ENCODE measurements at regions not wholly inside any gene's neighbourhood (a gene's known extent, or its start where the extent isn't known, plus 50 kb on each side); places are given as distances from the start of the nearest gene placed in this dataset.

GRCh38 chr12:42967850-42968249 is 378.3 kb upstream of the PRICKLE1 start:
- no peaks in the 10 kb centered on the region for H3F3A ChIP-seq (ENCODE audit: low read depth)
- H3K4me3 ChIP-seq (ENCODE audit: low read length, poor library complexity, severe bottlenecking): no peak overlapping the region
- H2AFZ ChIP-seq (ENCODE audit: low read length): no peak overlapping the region
- H3K4me2 ChIP-seq (ENCODE audit: low read depth, low read length, poor library complexity, severe bottlenecking): no peak overlapping the region
- H3K36me3 ChIP-seq (ENCODE audit: insufficient read depth, low read length): no peaks in the 10 kb centered on the region
- H3K4me1 ChIP-seq (ENCODE audit: insufficient read depth, low read length, poor library complexity, severe bottlenecking): no peaks in the 10 kb centered on the region
- H3K79me2 ChIP-seq (ENCODE audit: insufficient read depth, low read length): no peaks in the 10 kb centered on the region
- no peak for TF ChIP-seq EZH2phosphoT487 (IDR thresholded peaks at IDR 0.05; ENCODE audit: borderline replicate concordance)
- TF ChIP-seq, protein P1, sequence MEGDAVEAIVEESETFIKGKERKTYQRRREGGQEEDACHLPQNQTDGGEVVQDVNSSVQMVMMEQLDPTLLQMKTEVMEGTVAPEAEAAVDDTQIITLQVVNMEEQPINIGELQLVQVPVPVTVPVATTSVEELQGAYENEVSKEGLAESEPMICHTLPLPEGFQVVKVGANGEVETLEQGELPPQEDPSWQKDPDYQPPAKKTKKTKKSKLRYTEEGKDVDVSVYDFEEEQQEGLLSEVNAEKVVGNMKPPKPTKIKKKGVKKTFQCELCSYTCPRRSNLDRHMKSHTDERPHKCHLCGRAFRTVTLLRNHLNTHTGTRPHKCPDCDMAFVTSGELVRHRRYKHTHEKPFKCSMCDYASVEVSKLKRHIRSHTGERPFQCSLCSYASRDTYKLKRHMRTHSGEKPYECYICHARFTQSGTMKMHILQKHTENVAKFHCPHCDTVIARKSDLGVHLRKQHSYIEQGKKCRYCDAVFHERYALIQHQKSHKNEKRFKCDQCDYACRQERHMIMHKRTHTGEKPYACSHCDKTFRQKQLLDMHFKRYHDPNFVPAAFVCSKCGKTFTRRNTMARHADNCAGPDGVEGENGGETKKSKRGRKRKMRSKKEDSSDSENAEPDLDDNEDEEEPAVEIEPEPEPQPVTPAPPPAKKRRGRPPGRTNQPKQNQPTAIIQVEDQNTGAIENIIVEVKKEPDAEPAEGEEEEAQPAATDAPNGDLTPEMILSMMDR (conservative IDR thresholded peaks at IDR 0.05; ENCODE audit: low read length): no peak
- H4K20me1 ChIP-seq (ENCODE audit: insufficient read depth, low read length, poor library complexity, severe bottlenecking): no peaks in the 10 kb centered on the region
- no peaks in the 10 kb centered on the region for H3K27me3 ChIP-seq (ENCODE audit: insufficient read depth, low read length, poor library complexity, severe bottlenecking)
- no peaks in the 10 kb centered on the region for H3K9me2 ChIP-seq (replicated peaks; ENCODE audit: low read depth, low read length)
- no peak overlapping the region for H3K9ac ChIP-seq (ENCODE audit: low read depth, low read length, poor library complexity, severe bottlenecking)
- 0 out of 2 replicates have a peak, but pooled peaks cover 6% of the 10 kb centered on the region for H3K9me3 ChIP-seq (ENCODE audit: insufficient read depth, low read depth, low read length)

DNA sequence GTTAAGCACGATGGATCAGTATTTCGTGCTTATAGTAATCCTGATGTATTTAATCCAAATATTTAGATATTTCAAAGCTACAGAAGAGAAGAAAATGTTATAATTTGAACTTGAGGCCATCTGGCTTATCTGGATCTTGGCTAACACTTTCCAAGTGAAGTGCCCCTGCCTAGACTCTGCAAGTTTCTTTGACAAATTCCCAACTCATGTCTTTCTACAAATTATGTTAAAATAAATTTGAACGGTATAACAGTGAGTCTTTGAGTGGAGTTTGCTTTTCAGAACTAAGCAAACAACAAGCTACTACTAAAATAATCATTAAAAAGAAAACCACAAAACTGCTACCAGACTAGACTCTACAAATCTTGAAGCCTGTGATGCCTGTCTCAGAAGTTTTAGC is 374.4 kb upstream of the PRICKLE1 start:
- no peak overlapping the region for H3K4me2 ChIP-seq (ENCODE audit: low read depth, low read length, poor library complexity, severe bottlenecking)

DNA sequence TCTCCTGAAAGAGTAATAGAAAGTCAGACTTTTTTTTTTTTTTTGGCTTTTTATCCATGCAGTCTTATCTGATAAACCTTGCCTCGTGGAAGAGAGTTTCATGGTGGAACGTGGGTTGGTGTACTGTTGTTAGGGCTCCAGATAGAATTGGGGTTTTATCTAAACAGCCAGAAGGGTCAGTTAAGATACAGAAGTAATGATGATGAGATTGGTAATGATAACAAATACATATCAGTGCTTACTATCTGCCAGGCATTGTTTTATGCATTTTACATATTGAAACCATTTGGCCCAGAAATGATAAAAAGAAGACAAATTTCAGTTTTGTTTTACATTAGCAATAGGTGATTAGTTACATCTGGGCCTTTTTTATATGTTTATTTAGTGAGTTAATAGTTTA is 372.8 kb upstream of the PRICKLE1 start:
- Histone ChIP-seq H3K79me2 (ENCODE audit: insufficient read depth, low read length) (no peaks in the 10 kb centered on the region), H2AFZ (ENCODE audit: low read length) (no peak overlapping the region), H3K4me2 (ENCODE audit: low read depth, low read length, poor library complexity, severe bottlenecking) (no peak overlapping the region), H3K4me3 (ENCODE audit: low read length, poor library complexity, severe bottlenecking) (no peak overlapping the region), H3K27me3 (ENCODE audit: insufficient read depth, low read length, poor library complexity, severe bottlenecking) (no peaks in the 10 kb centered on the region), H3K9me3 (ENCODE audit: insufficient read depth, low read depth, low read length) (no peaks in the 10 kb centered on the region), H3K9ac (ENCODE audit: low read depth, low read length, poor library complexity, severe bottlenecking) (no peak overlapping the region), H4K20me1 (ENCODE audit: insufficient read depth, low read length, poor library complexity, severe bottlenecking) (no peaks in the 10 kb centered on the region), H3F3A (ENCODE audit: low read depth) (no peaks in the 10 kb centered on the region), H3K36me3 (ENCODE audit: insufficient read depth, low read length) (no peaks in the 10 kb centered on the region), H3K9me2 (replicated peaks; ENCODE audit: low read depth, low read length) (no peaks in the 10 kb centered on the region), H3K4me1 (ENCODE audit: insufficient read depth, low read length, poor library complexity, severe bottlenecking) (no peaks in the 10 kb centered on the region)
- no peak for TF ChIP-seq EZH2phosphoT487 (IDR thresholded peaks at IDR 0.05; ENCODE audit: borderline replicate concordance)
- TF ChIP-seq, protein P1 (conservative IDR thresholded peaks at IDR 0.05; ENCODE audit: low read length): no peak

More for the DNA sequence above, 374.4 kb upstream of the PRICKLE1 start:
- Histone ChIP-seq H2AFZ (ENCODE audit: low read length) (no peak overlapping the region), H3K27me3 (ENCODE audit: insufficient read depth, low read length, poor library complexity, severe bottlenecking) (no peaks in the 10 kb centered on the region), H3K4me3 (ENCODE audit: low read length, poor library complexity, severe bottlenecking) (no peak overlapping the region), H3K9ac (ENCODE audit: low read depth, low read length, poor library complexity, severe bottlenecking) (no peak overlapping the region), H4K20me1 (ENCODE audit: insufficient read depth, low read length, poor library complexity, severe bottlenecking) (no peaks in the 10 kb centered on the region), H3K36me3 (ENCODE audit: insufficient read depth, low read length) (no peaks in the 10 kb centered on the region), H3K9me2 (replicated peaks; ENCODE audit: low read depth, low read length) (no peaks in the 10 kb centered on the region), H3K4me1 (ENCODE audit: insufficient read depth, low read length, poor library complexity, severe bottlenecking) (no peaks in the 10 kb centered on the region), H3K79me2 (ENCODE audit: insufficient read depth, low read length) (no peaks in the 10 kb centered on the region), H3F3A (ENCODE audit: low read depth) (no peaks in the 10 kb centered on the region), H3K9me3 (ENCODE audit: insufficient read depth, low read depth, low read length) (no peaks in the 10 kb centered on the region)
- TF ChIP-seq, protein P1 (conservative IDR thresholded peaks at IDR 0.05; ENCODE audit: low read length): no peak
- no peak for TF ChIP-seq EZH2phosphoT487 (IDR thresholded peaks at IDR 0.05; ENCODE audit: borderline replicate concordance)
